DMS114 treated with DMSO at 0.1 percent for 48 hours (cell line): ENCODE measurements at regions not wholly inside any gene's neighbourhood (a gene's known extent, or its start where the extent isn't known, plus 50 kb on each side); places are given as distances from the start of the nearest gene placed in this dataset.
"Not testable (repeated sequence)": the region's sequence is repeated elsewhere in the genome, so short reads cannot be mapped to it uniquely, and the experiment has no call there.

ENCODE experiments used
- DNase-seq: peaks from one replicate; lab custom pipeline; 2025; ENCODE audit not compliant: unreplicated experiment; lab: John Stamatoyannopoulos, UW

DNA sequence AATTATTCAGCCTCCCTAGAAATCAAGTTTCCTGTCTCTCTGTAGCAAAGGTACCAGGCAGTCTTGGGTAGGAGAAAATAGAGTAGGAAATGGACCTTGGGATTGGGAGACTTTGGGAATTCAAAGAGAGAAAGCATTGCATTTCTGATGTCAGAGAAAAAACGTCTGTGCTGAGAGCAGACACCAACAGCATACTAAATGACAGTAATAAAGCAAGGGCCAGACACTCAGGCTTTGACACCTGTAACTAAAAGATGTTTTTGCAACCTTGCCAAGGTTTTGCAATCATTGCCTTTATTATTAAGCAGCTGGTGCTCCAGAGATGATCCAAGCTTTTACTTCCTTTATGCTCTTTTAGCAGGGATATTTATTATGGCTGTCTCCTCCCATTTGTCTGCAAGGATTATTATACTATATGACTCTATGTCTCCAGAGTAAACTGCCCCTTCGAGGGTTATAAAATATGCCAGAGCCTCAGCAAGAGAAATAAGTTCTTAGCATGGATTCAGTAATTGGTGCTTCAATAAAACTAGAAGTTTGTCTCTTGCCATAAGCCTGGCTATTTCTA is 85.2 kb upstream of the GRAMD1B start:
- DNase-seq = no peak

DNA sequence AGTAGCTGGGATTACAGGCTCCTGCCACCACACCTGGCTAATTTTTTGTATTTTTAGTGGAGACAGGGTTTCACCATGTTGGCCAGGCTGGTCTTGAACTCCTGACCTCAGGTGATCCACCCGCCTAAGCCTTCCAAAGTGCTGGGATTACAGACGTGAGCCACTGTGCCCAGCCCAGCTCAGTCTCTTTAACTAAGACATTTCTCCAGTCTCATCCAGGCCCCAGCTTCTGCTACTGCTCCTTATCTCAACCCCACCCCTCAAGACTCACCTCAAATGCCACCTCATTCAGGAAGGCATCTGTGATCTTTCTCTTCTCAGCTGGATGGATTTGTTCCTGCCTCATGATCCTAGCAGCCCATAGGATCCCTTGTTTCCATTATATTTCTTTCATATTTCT is 85.9 kb upstream of the GRAMD1B start:
- DNase-seq = not testable (repeated sequence)

DNA sequence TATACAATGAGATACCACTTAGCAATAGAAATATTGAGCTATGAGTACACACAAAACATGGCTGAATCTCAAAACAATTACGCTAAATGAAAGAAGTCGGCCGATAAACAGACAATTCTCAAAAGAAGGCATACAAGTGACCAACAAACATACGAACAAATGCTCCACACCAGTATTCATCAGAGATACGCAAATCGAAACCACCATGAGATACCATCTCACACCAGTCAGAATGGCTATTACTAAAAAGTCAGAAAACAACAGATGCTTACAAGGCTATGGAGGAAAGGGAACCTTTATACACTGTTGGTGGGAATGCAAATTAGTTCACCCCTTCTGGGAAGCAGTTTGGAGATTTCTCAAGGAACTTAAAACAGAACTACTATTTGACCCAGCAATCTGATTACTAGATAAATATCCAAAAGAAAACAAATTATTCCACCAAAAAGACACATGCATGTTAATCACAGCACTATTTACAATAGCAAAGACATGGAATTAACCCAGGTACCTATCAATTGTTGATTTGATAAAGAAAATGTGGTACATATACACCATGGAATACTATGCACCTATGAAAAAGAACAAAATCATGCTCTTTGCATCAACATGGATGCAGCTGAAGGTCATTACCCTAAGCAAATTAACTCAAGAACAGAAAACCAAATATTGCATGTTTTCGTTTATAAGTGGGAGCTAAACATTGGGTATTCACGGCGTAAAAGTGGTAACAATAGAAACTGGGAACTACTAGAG is 90.9 kb upstream of the GRAMD1B start:
- no peak for DNase-seq

DNA sequence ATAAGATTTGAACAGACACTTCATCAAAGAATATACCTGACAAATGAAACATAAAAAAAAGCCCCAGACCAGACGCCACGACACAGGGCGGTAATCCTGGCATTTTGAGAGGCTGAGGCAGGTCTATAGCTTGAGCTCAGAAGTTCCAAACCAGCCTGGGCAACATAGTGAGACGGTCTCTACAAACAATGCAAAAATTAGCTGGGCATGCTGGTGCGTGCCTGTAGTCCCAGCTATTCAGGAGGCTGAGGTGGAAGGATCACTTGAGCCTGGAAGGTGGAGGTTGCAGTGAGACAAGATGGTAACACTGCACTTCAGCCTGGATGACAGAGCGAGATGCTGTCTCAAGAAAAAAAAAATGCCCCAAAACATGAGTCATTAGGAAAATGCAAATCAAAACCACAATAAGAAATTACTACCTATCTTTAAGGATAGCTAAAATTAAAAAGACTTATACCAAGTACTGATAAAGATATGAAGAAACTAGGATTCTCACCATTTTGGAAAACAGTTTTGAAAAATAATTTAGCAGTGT is 91.7 kb upstream of the GRAMD1B start:
- no peak for DNase-seq

DNA sequence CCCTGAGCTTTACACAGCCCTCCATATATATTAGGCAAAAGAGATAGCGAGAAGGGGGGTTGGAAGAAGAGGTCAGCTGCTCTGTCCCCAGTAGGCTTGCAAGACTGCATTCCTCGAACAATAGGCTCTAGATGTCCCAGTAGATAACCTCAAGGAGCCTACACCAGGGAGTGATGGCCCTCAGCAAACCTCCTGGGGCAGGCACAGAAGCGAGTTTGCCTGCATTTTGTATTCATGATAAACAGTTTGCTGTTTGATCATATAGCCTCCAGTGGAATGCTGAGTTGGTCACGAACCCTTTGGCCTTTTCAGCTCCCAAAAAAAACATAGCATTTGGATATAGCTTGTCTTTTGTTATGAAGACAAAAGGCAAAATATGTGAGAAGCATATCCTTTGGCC is 95.1 kb upstream of the GRAMD1B start:
- no peak for DNase-seq

DNA sequence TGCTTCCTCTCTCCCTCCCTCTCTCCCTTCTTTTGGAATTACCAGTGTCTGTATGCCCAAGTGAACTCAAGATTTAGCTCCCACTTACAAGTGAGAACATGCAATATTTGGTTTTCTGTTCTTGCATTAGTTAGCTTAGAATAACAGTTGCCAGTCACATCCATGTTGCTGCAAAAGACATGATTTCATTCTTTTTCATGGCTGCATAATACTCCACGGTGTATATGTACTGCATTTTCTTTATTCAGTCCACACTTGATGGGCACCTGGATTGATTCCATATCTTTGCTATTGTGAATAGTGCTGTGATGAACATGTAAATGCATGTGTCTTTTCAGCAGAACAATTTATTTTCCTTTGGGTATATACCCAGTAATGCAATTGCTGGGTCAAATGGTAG is 97.5 kb upstream of the GRAMD1B start:
- not testable (repeated sequence) for DNase-seq

DNA sequence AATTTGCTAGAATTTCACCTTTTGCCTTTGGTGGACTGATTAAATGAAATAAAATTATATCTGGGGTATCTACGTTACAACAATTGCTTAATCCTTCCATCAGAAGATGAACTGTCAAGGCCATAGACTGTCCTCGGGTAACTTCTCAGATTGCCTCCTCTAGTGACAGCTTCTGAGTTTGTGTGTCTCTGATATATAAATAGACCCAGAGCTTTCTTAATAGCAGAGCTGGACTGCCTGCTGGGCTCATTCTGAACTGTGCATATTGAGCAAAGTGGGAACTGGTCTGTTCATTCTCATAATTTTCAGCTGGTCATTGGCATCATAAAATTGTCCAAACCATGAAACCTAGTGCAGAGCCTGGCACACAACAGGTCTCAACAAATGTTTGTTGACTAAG is 99.1 kb upstream of the GRAMD1B start:
- DNase-seq = no peak

DNA sequence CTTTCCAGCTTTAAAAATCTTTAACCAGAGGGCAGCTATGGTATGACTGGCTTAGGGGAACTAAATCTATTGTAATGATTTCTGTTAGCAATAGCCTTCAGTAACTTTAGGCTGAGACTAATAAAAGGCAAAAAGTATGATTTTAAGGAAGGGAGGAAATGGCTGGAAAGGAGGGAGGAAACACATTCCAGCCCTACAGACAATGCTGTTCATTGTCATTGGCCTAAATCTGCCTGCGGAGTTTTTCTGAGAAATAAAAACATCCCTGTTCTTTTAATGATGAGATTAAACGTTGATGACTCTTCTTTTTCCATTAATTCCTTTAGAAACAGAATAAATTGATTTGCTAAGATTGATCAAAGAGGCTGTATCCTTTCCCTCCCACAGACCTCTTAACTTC is 99.6 kb upstream of the GRAMD1B start:
- no peak for DNase-seq

DNA sequence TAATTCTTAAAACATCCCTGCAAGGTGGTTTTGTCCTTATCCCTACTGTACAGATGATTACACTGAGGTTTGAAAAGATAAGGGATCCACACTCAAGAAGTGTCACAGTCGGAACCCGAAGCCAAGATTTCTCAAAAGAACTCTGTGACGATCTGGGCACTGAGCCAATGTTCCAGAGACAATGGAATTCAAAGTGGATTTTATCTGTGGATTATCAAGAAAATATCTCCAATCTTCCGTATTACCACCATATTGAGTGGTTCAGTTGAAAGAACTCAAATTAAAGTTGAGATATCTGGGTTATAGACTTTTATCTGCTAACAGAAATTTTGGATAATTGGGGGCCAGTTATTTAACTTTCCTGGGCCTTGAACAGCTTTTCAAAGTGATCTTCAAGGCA is 100.0 kb upstream of the GRAMD1B start:
- DNase-seq = no peak

DNA sequence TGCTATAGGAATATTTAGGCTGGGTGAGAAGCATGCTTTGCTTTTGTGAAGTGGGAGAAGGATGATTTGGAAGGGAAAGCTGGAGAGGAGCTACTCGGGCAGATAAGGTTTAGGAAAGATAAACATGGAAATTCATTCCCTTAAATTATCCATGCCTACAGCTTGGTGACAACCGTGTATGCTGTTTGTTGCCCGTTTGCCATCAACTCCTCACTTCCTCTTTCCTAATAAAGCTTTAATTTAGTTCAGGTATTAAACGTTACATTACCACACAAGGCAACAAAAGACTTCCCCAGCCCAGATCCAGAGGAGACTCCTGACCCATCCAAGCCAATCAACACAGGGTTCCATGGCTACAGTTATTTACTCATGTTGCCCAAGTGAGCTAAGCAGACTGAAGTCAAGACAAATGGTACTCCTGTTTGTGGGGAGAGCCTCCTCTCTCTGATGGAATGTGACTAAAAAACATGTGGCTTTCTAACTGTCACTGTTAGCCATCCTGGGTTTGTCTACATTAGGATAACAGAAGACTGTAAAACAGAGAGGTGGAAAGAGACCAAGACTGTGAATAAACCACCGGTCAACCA is 101.7 kb upstream of the GRAMD1B start:
- no peak for DNase-seq

DNA sequence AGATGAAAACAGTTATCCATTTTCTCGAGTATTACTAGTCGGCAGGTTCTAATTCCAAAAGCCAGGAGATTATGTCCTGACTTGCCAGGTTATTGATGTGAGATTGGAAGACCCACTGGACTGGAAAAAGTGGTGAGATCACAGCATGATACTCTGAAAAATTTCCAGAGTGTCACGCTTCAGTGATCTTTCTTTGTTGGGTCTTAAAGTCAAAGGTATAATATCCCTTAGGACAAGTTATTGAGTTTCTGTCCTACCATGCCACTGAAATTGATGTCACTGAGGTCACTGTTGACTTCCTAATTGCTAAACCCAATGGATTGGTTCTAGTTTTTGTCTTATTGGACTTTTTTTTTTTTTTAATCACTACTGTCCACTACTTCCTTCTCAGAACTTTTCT is 104.5 kb upstream of the GRAMD1B start:
- no peak for DNase-seq

DNA sequence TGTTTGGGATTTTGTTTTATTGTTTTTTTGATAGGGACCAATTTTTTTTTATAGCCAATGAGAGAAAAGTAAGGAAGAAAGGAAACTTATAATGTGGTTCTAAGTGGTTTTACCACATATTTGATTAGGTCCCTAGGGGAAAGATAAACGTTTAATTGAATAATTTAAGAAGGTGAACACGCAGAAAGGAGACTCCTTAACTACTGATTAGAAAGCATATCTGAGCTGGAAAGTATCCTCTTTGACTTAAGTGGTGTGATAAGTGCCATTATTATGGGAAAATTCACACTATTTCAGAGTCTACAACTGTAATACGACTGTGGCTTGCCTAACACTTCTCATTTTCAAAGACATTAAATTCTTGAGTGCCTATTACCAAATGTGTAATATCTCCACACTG is 106.5 kb upstream of the GRAMD1B start:
- DNase-seq = no peak

DNA sequence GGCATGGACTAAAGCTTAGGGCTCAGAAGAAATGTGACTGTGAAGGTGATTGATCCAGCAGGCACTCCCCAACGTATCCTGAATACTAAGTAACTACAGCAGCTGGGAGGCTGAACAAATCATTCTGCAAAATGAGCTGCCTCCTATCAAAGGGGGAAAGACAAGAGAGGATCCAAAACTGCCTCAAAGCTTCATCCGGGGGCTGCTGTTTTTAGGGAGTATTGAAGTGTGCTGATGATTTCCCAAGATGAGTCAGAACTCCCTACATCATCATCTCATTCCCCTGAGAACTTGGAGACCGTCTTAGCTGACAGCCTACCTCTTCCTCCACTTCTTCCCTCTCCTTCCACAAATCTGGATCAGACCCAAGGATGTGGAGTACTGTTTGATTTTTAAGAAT is 108.4 kb upstream of the GRAMD1B start:
- no peak for DNase-seq

DNA sequence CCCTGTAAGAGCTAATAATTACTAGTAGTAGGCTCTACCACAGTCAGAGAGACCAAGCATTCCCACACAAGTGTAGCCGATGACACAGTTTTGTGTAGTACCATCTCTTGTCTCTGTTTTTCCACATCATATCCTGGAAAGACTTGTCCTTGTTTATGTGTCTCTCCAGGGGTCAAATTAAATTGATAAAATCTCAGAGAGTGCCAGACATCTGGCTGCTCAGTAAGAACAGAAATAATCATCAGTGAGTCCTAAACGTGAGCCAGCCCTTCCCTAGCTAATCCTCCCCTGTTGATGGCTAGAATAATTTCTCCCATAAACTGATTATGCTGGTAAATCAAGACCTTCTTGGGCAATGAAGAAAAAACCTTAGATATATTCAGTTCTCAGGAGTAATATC is 111.4 kb upstream of the GRAMD1B start:
- DNase-seq = no peak

DNA sequence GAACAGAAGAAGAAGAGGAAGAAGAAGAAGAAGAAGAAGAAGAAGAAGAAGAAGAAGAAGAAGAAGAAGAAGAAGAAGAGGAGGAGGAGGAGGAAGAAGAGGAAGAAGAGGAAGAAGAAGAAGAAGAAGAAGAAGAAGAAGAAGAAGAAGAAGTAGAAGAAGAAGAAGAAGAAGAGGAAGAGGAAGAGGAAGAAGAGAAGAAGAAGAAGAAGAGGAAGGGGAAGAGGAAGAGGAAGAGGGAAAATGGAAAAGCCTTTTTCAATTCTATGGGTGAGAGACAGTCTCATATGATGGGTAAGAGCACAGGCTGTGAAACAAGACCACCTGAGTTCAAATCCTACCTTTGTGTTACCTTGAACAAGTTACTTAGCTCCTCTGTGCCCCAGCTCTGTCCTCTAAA is 111.9 kb upstream of the GRAMD1B start:
- not testable (repeated sequence) for DNase-seq

DNA sequence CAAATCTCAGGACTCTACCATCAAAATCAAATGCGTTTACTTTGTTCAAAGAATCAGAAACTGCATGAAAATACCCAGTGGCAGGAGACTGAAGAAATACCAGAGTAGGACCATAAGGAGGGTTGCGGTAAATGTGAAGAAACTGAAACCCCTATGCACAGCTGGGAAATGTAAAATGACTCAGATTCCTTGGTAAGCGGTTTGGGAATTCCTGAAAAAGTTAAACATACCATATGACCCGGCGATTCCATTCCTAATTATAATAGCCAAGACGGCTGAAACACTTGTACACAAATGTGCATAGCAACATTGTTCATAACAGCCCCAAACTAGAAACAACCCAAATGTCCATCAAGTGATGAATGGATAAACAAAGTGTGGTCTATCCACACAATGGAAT is 114.1 kb upstream of the GRAMD1B start:
- no peak for DNase-seq

DNA sequence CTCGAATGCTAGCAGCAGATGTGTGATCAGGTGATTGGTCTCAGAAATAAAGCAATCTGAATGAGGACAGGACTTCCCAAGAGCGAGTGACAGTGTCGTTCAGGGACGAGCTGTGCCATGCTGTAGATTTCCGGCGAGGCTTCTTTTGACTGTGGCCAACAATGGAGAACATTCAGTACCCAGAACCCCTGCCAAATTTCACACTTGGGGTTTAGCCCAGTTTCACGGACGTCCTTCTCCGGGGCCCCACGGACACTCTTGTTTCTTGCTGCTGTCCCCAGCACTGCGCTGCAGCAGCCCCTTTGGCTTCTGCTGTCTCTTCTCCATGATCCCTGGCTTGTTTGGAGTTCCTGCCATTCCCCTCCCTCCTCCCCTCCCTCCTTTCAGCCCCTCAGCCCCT is 115.1 kb upstream of the GRAMD1B start:
- no peak for DNase-seq

DNA sequence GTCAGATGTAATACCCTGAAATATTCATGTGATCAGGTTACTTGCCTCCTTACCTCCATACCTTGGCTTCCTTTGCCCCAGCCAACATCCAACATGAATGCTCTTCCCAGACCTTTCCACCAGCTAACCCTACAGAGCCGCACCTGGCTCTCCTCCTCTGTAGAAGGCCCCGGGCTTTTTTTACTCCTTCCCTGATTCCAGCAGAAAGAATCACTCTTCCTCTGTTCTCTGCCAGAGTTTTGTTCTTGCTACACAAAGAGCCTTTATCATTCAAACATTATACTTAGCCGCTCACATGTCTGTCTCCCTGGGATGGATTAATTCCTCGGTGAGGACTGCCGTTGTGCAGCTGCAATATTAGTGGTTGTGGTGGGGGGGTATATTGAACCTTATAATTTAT is 116.8 kb upstream of the GRAMD1B start:
- DNase-seq = no peak

DNA sequence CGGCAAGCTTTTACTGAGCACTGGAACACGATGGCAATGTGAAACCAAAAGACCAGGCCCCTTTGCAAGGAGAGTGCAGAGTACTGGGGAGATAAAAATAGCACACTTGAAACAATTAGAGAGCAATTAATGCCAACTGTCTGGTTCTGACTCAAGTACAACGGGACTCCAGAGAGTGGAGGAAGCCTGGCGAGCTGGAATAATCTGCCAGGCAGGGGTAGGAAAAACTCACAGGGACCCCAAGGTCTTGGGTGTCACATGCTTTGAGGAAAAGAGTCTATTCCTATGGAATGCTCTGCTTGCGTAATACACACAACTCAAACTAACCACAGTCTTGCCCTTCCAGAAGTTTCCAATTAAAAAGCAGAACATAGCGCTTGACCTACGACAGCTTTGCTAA is 113.0 kb upstream of the CLMP start:
- DNase-seq = no peak

DNA sequence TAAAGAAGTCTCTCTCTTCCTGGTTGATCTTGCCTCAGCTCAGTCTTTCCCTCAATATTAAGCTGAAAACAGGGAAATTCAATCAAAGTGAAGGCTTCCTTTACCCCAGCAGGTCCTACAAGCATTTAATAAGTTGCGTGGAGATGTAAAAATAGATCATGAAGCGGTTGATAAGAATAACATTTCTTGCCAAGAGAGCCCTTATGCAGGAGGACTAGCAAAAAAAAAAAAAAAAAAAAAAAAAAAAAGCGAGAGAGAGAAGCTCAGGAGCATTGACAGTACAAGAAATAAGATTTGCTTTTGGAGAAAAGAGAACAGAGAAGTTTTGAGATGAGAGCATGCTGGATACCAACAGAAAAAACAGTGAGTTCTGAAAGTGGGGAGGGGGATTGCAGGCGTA is 112.2 kb upstream of the CLMP start:
- DNase-seq = no peak

DNA sequence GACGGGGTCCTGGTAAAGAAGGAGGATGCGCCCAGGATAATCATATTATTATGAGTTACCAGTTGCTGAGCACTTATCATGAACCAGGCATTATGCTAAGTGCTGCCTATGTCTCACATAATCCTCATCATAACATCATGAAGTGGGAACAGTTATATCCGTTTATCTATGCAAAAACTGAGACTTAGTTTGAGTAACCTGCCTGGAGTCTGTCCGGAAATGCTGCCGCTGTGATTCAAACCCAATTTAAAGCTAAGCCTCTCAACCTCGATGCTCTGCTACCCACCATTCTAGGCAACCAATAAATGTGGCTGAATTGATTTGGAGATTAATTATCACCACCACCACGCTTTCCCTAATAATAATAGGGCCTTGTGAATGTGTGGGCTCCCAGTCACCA is 111.5 kb upstream of the CLMP start:
- no peak for DNase-seq

DNA sequence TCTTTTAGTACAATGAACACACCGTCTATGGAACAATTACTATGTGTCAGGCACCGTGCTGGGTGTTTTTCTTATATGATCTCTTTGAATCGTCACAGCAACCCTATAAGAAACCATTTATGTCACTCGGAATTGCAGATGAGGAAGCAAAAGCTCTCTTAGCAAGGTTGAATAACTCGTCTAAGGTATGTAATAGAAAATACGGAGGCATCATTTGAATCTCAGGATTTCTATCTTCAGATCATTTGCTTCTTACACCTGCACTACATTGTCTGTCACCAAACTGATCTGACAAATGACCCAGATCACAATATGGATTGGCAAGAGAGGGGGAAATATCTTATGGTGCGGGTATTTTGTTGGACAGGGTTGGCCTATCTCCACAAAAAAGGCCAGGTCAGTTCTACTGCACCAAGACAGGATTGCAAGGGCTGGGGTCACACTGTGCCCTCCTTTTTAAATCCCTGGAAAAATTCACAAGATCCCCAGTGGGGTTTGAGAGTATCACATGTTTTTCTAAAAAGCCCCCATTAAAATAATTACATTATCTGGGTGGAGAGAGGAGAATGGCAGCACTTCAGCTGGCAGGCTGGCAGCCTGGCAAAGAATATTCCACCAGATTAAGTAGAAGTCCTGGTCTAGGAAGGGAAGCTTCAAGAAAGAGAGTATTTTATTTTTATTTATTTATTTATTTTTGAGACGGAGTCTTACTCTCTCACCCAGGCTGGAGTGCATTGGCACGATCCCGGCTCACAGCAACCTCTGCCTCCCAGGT is 110.7 kb upstream of the CLMP start:
- DNase-seq = no peak
